Activated CD4-positive, CD25-positive, alpha-beta regulatory T cell treated with anti-CD3 and anti-CD28 coated beads, Interleukin-2, amount 50 U/mL, for 16 hours (primary cell): ENCODE measurements at regions not wholly inside any gene's neighbourhood (a gene's known extent, or its start where the extent isn't known, plus 50 kb on each side); places are given as distances from the start of the nearest gene placed in this dataset.
"Not testable (repeated sequence)": the region's sequence is repeated elsewhere in the genome, so short reads cannot be mapped to it uniquely, and the experiment has no call there.

Experiments used
- DNase-seq: peaks from one replicate; pipeline ENCODE4 v3.0.0-alpha.2; 2020; ENCODE audit warnings: low read depth, low spot score

DNA sequence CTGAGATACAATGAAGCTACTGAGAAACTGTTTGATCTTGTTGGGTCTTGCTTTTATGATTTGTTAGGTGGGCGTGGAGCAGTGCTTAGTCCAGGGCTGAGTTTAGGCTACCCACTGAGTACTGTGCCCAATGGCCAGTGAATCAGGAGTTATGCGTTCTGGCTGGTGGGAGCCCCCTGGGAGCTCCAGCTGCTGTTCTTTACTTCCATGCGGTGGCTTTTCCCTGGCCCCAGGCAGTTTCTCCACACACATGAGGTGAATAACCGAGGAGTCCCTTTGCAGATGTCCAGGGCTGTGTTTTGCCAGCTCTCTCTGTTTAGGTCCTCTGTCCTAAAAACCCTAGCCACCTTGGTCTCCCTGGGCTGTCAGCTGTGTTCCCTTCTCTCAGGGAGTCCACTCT lies 106.5 kb downstream of the KLF13 start:
- DNase-seq, result no peak

DNA sequence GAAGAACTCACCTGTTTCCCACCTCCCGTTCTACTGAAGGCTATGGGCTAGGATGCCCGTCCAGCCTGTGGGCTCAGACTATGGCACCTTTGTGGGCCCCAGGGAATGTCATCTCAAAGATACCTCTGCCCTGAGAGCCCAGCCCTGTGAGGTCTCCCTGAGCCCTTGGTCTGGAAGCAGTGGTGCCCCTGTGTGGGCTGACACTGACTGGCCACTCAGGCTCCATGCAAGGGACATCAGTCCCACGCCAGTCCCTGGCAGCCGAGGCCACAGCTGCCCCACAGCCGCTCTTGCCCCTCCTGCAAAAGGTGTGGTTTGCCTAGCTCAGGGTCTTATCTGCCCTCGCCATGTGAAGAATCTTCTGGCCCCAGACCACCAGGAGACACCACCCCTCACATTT lies 106.9 kb downstream of the KLF13 start:
- no peak for DNase-seq

DNA sequence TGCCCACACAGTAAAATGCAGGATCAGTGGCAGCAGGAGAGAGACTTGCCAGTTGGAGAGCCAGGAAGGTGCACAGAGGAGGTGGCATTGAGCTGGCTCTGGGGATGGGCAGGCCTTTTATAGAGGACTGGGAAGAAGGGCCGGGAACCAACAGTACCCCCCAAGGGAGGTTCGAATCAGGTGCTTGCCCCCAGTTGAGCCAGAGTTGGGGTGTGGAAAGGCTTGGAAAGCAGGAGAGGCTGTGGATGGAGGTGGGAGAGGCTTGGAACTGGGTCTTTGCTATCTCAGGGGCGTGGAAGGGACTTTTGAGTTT lies 107.6 kb downstream of the KLF13 start:
- DNase-seq, result no peak

DNA sequence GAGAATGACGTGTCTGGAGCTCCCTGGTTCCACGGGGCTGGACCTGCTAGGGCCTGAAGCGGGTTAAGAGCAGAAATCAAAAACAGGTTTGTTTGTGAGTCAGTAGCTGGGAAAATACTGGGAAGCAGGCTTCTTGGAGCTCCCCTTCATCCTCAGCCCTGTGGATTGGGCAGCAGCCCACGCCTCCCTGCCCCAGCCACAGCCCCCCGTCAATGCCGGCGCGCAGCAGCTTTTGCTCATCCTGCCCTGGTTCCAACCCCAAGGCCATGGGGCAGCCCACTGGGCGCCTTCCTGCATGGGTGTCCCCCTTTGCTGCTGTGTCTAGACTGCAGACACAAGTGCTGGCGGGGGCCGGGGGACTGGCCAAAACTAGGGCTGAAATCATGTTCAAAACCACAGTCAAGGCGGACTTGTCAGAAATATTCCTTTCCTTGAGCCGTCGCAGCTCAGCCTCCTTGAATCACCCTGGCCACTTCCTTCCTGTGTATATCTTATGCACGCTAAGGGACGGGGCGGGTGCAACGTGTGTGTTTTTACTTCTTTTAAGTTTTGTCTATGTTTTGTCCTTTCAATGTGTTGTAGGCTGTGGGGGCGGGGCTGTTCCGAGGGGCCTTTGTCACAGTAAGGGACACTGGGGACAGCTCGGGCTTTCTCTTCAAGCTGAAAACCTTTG lies 108.1 kb downstream of the KLF13 start:
- DNase-seq, result peak; percentile 66

DNA sequence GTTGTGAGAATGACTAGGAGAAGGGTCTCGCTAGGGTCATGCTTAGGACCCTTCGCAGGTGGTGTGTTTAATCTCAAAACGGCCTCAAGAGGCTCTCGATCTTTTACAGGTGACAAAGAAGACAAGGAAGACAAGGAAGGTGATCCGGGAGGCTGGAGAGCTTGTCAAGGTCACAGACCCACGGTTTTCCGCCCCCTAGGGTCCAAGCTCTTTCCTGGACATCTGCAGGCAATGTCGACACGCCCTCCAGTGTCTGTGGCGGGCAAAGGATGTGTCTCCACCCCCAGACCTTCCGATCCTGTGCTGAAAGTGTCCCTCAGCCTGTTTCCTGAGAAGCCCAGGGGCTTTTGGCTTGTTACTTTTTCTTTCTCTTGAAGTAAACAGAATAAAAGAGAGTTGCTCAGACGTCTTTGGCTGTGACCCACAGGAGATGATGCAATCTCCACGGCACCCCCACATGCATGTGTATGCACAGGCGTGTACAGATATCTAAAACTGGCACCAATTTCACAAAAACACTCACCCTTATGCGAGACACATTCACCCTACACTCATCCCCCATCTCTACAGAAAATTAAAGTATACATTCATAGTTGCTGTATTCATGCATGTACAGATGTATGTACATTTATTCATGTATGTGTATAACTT lies 108.8 kb downstream of the KLF13 start:
- DNase-seq, result peak; percentile 56

DNA sequence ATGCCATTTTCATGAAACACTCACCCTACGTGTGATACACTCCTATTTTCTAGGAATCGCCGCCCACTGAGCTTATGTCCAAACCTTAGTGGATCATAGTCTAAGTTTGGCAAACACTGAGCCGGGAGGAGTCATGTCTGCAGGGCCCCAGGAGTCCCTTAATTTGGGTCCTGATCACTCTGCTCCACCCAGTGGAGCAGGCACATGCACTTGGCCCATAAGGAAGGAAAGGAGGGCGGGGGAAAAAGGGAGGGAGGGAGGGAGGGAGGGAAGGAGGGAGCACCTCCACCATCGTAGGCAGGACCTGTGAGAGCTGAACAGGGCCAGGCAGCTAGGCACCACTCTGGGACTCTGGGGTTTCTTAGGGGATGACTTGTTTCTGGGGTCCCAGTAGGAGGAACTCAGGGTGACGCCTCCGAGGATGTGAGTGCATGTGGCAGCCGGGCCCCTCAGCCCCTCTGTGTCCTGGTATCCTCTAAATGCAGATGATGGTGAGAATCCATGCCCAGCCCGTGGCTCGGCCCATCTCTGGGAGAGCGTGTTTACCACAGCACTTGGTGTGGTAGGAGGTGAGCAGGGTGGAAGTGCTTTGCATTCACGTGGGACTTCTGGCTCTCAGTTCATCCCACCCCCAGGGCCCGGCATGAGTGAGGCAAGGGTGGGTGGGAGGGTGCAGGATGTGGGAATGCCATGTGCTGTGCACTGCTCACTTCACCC lies 109.4 kb downstream of the KLF13 start:
- DNase-seq, result no peak

DNA sequence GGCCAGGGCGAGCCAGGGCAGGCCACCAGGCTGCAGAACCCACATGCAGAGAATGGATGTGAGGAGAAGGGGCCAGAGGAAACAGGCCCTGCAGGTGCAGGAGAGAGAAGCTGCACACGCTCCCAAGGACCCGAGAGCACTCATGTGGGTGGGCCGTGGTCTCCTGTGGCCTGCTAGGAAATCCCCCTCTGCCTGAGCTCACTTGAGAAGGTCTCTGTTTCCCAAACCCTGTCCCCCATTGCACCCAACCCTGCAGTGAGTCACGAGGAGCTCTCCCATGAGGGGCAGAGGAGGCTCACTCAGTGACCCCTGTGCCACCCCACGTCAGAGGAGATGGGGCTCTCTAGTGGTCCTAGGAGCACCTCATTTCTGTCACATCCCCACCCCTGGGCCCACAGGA lies 111.1 kb downstream of the KLF13 start:
- DNase-seq, result no peak

DNA sequence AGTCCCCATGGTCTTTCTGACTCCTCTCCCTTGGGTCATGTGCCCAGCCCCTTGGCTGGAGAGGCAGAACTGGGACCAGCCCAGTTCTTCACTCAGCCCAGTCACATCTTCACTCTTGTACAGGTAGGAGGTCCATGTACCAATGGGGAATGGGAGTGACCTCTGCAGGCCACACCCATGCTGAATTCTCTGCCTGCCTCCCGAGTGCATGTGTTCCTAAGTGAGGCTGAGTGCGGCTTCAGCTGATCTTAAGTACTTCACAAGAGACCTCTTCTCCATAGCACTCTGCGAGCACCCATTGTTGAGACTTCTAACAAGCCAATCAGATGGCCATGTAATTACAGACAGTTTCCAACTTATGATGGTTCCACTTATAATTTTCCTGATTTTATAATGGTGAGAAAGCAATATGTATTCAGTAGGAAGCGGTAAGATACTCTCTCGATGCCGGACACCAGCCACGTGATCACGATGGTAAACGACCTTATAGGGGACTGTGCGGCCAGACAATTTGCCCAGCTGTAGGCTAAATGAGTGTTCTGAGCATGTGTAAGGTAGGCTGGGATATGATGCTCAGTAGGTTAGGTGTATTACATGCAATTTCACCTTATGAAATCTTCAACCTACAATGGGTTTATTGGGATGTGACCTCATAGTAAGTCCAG lies 112.1 kb downstream of the KLF13 start:
- no peak for DNase-seq

DNA sequence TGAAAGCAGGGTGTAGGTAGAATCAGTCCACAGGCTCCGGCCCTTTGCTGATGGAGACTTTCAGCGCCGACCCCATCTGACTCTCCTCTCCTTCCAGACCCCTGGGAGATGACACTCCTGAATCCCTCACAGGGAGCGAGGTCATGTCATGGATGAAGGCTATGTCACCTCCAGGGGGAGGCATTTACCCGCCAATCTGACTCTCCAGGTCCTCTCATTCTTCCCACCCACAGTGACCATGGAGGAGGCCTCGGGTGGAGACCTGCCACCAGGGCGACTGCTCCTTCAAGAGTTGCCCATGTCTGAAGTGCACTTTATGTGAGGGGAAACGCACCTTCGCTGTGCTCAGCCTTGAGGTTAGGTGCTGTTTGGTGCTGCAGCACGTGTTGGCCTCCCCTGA lies 112.7 kb downstream of the KLF13 start:
- no peak for DNase-seq

DNA sequence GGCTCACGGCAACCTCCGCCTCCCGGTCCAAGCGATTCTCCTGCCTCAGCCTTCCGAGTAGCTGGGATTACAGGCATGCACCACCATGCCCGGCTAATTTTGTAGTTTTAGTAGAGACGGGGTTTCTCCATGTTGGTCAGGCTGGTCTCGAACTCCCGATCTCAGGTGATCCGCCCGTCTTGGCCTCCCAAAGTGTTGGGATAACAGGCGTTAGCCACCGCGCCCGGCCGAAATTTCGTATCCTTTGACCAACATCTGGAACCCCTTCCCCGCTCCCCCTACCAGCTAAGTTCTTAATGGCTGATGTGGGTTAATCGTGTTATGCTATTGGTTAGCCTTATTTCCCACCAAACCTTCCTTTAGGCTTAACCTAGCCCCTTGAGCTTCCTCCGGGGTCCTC lies 113.6 kb downstream of the KLF13 start:
- not testable (repeated sequence) for DNase-seq

DNA sequence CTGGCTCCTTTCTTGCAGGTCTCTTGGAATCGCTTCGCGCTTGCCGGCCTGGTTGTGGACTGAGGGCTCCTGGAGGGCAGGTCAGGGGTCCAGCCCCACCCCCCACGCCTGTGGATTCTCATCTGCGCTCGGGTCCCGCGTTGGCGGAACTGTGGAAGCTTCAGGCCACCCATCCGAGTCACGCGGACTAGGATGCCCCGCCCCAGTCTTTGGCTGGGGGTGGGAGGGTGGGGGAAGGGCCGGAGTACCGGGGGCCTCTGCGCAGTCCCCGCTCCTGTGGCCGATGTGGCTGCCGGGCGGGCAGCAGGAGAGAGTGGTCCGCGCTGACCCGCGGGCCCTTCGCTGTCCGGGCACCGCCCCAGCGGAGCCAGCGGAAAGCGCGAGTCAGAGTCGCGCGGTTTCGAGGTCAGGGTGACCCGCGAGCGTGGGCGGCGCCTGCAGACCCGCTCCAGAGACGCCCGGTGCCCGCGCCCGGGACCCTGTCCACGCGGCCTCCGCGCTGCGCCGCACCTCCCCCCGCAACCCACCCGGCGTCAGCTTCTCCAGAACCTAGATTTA lies 114.2 kb downstream of the KLF13 start:
- no peak for DNase-seq

DNA sequence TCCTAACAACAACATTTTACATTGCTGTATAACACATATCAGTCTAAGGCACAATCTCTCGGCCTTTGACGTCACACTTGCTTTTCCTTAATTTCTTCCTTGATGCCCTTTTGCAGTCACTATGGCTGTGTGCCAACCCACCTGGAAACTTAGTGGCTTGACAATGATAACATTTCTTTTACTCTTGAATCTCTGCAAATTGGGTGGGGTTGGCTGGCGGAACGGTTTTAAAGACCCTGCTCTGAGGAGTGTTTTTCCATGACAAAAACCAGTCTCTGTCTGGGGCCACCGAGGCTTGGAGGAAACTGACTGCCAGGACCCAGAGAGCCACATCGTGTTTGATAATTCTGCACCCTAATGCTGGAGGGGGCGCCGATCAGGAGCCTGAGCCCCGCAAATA lies 115.6 kb downstream of the KLF13 start:
- no peak for DNase-seq

DNA sequence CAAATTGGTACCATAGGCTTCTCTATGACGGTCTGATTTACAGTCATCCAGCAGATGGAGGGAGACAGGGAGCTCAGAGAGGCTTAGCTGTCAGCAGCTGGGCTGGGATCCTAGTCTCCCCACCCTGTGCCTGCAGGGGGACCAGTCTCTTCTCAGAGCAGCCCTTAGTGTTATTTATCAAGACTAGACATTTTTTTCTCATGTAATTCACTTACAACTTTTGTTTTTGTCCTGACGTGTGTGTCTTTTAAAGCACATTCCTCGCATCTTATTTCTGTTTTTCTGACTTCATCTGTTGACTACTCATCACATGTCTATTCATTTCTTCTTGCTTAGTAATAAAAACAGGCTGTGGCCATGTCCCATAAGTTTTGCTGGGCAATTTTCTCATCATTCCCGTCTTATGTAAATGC lies 116.1 kb downstream of the KLF13 start:
- DNase-seq, result no peak

DNA sequence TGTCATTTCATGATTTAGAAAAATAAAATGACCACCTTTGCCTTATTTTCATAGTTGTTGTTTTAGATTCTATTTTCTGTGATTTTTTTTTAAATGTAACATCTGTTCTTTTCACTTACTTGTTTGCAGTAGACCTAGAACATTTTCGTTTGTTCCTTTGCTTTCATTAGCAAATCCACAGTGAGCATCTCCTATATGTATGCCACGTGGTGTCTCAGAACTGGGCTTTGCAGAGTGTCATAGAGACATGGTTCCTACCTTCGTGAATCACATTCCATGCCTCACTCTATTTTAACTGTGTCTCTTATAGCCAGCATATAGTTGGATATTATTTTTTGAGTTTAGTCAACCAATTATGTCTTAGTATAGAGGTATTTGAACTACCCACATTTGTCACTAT lies 118.2 kb downstream of the KLF13 start:
- DNase-seq, result no peak

DNA sequence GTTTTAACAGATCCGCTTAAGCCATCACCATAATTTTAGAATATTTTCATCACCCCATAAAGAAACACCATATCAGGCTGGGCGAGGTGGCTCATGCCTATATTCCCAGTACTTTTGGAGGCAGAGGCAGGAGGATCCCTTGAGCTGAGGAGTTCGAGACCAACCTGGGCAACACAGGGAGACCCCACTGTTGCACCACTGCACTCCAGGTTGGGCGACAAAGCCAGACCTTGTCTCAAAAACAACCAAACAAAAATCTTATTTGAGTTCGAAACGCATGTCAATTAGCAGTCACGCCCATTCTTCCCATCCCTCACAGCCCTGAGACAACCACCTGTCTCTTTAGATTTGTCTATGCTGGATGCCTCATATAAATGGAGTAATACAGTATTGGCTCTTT lies 119.9 kb downstream of the KLF13 start:
- no peak for DNase-seq

DNA sequence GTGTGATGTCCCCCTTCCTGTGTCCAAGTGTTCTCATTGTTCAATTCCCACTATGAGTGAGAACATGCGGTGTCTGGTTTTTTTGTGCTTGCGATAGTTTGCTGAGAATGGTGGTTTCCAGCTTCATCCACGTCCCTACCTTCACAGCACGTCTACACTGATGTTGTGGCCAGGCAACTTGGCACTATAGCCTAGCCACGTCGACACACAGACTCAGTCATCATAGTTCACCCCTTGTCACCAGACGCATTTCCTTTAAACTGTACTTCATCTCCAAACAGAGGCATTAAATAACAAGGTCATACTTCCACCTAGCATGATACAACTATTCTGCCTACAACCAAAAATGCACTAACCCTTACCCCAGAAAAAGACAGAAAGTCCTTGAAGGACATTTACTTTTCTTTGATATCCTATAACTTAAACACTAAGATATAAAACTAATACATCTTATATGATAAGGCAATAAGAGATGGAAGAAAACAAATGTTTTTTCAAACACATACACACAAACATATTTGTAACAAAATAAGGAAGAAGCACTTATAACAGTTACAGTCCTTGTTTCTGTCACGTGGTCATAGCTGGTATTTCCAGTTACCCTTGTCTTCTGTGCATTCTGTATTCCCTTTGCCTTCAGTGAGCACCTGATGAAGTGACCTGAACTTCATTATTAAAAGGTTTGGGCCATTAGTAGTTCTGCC lies 121.4 kb downstream of the KLF13 start:
- no peak for DNase-seq

DNA sequence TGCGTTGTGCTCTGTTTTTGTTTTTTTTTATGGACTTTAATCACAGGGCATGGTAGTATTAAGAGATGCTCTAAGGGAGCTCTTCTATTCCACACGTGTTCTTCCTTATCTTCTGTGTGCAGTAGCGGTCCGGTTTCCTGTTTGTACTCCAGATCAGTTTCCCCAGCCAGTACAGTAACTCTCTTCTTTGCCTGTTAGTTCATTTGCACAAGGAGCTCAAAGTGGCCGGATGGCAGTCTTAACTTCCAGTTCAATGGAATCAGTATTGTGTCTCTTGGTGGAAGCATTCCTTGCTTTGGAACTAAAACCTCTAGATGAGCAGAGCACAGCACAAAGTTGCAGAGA lies 122.0 kb downstream of the KLF13 start:
- no peak for DNase-seq

DNA sequence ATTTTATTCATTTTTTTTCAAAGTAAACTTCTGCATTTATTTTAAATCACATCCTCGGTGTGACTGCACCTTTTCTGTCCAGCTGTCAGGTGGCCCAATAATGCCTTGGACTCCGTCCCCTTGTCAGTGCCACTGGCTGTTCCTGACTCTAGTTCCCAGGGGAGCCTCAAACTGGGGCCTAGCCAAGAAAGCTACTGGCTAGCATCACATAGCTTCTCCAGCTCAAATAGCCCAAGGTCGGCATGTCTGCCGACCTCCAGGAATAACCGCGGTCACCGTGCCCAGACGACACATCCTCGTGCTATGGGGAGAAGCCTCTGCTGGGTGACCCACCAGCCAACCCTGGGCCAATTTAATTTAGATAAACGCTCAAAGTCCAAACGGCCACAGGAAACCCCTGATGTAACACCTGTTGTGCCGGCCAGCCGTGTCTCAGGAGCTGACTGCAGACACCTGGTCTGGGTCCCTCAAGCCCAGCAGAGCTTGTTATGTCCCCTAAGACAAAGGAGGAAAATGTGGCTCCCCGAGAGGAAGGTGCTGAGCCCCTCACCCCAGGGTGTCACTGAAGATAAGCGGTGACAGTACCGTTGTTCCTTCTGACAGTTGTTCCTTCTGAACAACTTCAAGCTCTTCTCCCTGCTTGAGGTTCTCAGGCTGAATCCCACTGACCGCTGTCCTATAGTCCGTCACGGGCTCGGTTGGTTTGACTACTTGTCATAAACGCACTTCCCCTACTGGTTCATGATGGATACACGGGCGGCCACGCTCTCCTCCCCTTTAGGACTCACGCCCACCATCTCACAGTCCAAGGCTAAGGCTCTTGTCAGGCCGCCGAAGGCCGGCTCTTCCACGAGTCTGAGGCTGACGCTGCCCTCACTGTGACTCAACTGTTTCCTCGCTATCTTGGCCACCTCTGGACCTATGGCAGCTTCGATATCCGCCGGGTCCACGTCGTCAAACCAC lies 126.2 kb downstream of the KLF13 start:
- no peak for DNase-seq

DNA sequence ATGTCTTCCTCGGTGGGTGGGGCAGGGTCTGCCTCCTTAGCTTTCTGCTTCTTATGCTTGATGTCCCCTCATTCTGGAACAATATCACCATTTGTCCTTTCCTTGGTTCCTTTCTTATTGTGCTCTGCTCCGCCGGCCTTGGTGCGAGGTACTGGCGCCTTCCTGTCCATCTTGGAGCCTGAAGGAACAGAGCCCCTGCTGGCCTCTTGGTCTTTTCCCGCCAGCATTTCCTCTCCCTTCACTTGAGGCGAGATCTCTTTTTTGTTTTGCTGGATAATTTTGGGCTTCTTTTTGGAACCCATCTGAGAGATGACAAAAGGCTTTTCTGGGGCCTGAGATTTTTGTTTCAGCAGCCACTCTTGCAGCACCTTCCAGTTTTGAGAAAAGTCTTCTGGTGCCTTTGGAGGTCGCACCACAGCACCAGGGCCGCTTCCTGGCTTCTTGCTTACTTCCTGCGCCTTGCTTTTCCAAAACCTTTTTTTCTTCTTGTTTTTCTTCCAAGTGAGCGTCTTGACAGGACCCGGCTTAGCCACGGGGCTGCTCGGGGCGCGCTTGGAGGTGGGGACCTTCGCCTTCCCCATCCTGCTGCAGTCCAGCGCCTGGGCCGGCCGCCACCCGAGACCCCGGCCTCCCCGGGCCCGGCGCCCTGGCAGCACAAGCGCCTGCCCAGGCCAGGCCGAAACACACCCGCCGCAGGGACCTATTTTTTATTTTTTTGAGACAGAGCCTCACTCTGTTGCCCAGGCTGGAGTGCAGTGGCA lies 127.1 kb downstream of the KLF13 start:
- DNase-seq, result no peak

DNA sequence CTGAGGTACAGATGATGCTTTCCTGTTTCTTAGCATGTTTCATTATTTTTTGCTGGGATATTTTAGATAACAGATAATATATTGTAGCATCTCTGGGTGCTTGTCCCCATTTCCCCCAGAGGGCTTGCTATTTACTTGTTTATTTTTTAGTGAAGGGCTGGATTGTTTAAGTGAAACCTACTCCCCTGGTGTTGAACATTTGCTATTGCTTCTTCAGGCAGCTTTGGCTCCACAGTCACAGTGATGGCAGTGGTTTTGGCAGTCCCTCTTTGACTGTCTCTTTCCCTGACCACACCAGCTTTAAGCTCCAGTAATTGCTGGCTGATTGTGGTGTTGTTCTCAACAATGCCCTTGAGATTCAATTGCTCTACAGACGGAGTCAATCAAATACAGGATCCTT lies 128.9 kb downstream of the KLF13 start:
- no peak for DNase-seq
